ENCODE measurements at regions not wholly inside any gene's neighbourhood (a gene's known extent, or its start where the extent isn't known, plus 50 kb on each side); places are given as distances from the start of the nearest gene placed in this dataset.

GRCh38 chr3:102144063-102144462, 290.8 kb upstream of the ZPLD1 start:
- H3K27ac ChIP-seq (ENCODE audit: extremely low read depth, low read depth, low read length) = no peak overlapping the region
- TF ChIP-seq ELK4 (IDR thresholded peaks at IDR 0.05; ENCODE audit: borderline replicate concordance, low read depth, low read length) = no peak
- TF ChIP-seq ZNF157 (tag by site-specific recombination; IDR thresholded peaks at IDR 0.05) = no peak
- no peak for TF ChIP-seq ZNF394 (tag by site-specific recombination; IDR thresholded peaks at IDR 0.05; ENCODE audit: borderline replicate concordance)
- TF ChIP-seq ZNF707 (tag by site-specific recombination; IDR thresholded peaks at IDR 0.05) = no peak
- TF ChIP-seq ZNF221 (tag by site-specific recombination; IDR thresholded peaks at IDR 0.05; ENCODE audit: borderline replicate concordance) = no peak
- TF ChIP-seq ZFHX2 (tag by site-specific recombination; conservative IDR thresholded peaks at IDR 0.05) = no peak
- TF ChIP-seq TCF7L2 (IDR thresholded peaks at IDR 0.05; ENCODE audit: borderline replicate concordance, low read depth, low read length) = no peak
- TF ChIP-seq YY2 (tag by site-specific recombination; IDR thresholded peaks at IDR 0.05) = no peak
- TF ChIP-seq ZNF621 (tag by site-specific recombination; IDR thresholded peaks at IDR 0.05) = no peak
- no peak for TF ChIP-seq ZNF544 (tag by site-specific recombination; IDR thresholded peaks at IDR 0.05)
- TF ChIP-seq SP2 (tag by site-specific recombination; IDR thresholded peaks at IDR 0.05) = no peak
- TF ChIP-seq ZBTB7A (tag by site-specific recombination; IDR thresholded peaks at IDR 0.05; ENCODE audit: low read depth) = no peak
- no peaks in the 10 kb centered on the region for H3K36me3 ChIP-seq (ENCODE audit: control insufficient read depth in 2 of 2, insufficient read depth in 1 of 2, low read length in 2 of 2)
- ChIA-PET POLR2A (no interaction called here), CTCF (interaction anchor here (0.9 kb wide), 1 partner anchor 22 kb away, joined by 3 read pairs; no protein-coding TSS in a partner anchor)
- H3K4me3 ChIP-seq (ENCODE audit: low read depth, low read length) = no peak overlapping the region
- no peaks in the 10 kb centered on the region for H3K9me3 ChIP-seq (ENCODE audit: control insufficient read depth, insufficient read depth, low read depth, low read length)
- no peaks in the 10 kb centered on the region; the same call in none of the 2 replicates for H3K4me1 ChIP-seq (ENCODE audit: control insufficient read depth, insufficient read depth, low read length)

GRCh38 chr3:102148598-102149337, 286.0 kb upstream of the ZPLD1 start:
- Histone ChIP-seq H3K36me3 (ENCODE audit: control insufficient read depth in 2 of 2, insufficient read depth in 1 of 2, low read length in 2 of 2) (no peaks in the 10 kb centered on the region), H3K27ac (ENCODE audit: extremely low read depth, low read depth, low read length) (no peak overlapping the region), H3K4me1 (ENCODE audit: control insufficient read depth, insufficient read depth, low read length) (no peaks in the 10 kb centered on the region), H3K4me3 (ENCODE audit: low read depth, low read length) (no peak overlapping the region), H3K9me3 (ENCODE audit: control insufficient read depth, insufficient read depth, low read depth, low read length) (no peaks in the 10 kb centered on the region)
- ChIA-PET POLR2A (no interaction called here), CTCF (interaction anchor here (0.6 to 1.2 kb wide), 2 partner anchors 14 to 77 kb away, joined by 3 to 4 read pairs; no protein-coding TSS in a partner anchor)
- TF ChIP-seq PRDM2 (tag by site-specific recombination; IDR thresholded peaks at IDR 0.05; ENCODE audit: borderline replicate concordance) (no peak), ZNF324 (tag by site-specific recombination; IDR thresholded peaks at IDR 0.05) (no peak), ZNF501 (tag by site-specific recombination; IDR thresholded peaks at IDR 0.05) (no peak), ZNF473 (tag by site-specific recombination; IDR thresholded peaks at IDR 0.05) (no peak), ZNF621 (tag by site-specific recombination; IDR thresholded peaks at IDR 0.05) (no peak), ZNF174 (tag by site-specific recombination; IDR thresholded peaks at IDR 0.05) (no peak), ZNF514 (tag by site-specific recombination; IDR thresholded peaks at IDR 0.05) (no peak), ZNF354C (tag by site-specific recombination; IDR thresholded peaks at IDR 0.05; ENCODE audit: borderline replicate concordance, low read depth) (no peak), ZNF768 (tag by site-specific recombination; IDR thresholded peaks at IDR 0.05) (no peak), ATF2 (tag by site-specific recombination; IDR thresholded peaks at IDR 0.05; ENCODE audit: low read depth) (no peak), GLIS1 (tag by site-specific recombination; IDR thresholded peaks at IDR 0.05) (no peak), ZSCAN30 (tag by site-specific recombination; IDR thresholded peaks at IDR 0.05) (no peak), PATZ1 (tag by site-specific recombination; IDR thresholded peaks at IDR 0.05) (no peak), ZNF623 (tag by site-specific recombination; IDR thresholded peaks at IDR 0.05) (no peak)

Measured in HEK293 (cell line).